Spinal cord (tissue), 9 donors: ENCODE measurements at regions not wholly inside any gene's neighbourhood (a gene's known extent, or its start where the extent isn't known, plus 50 kb on each side); places are given as distances from the start of the nearest gene placed in this dataset.

ENCODE experiments used
- DNase-seq, 6 donors: peaks; one replicate each; pipeline versions ENCODE4 v3.0.0 to v3.0.0-alpha.2; 2013 to 2015; ENCODE audit warnings: low spot score in 6 of 6, low read depth in 4 of 6
- H3K27ac ChIP-seq: one replicate; pipeline ENCODE4 v1.5.1; 2013; ENCODE audit warnings: low read depth, low read length, control low read depth
- H3K27me3 ChIP-seq: one replicate; pipeline ENCODE4 v1.6.1; 2013; ENCODE audit warnings: low read length; ENCODE audit not compliant: control insufficient read depth, insufficient read depth
- H3K36me3 ChIP-seq: one replicate; pipeline ENCODE4 v1.6.1; 2013; ENCODE audit warnings: low read length; ENCODE audit not compliant: control insufficient read depth, insufficient read depth
- H3K4me1 ChIP-seq: one replicate; pipeline ENCODE4 v1.6.1; 2013; ENCODE audit warnings: low read length; ENCODE audit not compliant: control insufficient read depth, insufficient read depth
- H3K4me3 ChIP-seq: one replicate; pipeline ENCODE4 v1.5.1; 2013; ENCODE audit warnings: low read depth, low read length, control low read depth
- H3K9me3 ChIP-seq: one replicate; pipeline ENCODE4 v1.6.1; 2013; ENCODE audit warnings: low read length; ENCODE audit not compliant: control insufficient read depth, insufficient read depth
- WGBS: methylation state at CpG from one replicate; pipeline ENCODE4 v1.1.5; 2013; ENCODE audit warnings: missing lambda C conversion rate; ENCODE audit not compliant: insufficient coverage; 5-methylcytosine and 5-hydroxymethylcytosine counted together
- donor health status: healthy.

DNA sequence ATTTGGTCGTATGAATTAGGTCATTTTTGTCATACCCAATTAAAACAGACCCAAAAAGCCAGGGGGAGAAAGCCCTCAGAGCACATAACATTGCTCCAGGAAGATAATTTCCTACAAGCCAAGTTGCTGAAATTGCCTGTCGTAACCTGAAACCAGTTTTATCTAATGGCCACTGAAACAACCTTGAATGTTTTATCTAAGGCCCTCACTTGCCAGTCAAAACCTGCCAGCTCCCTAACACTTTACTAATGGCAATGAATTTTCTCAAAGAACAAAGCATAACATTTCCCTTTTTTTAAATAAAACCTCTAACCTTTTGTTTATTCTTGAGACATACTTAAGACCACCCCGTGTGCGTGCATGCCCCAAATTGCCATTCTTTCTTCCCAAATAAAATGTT, 496.2 kb upstream of the KLHL1 start:
- WGBS, result 80% methylated on average over 1 of the region's 4 CpGs
- no peak for DNase-seq
- H3K4me1 ChIP-seq, result no peaks in the 10 kb centered on the region
- H3K4me3 ChIP-seq, result no peak overlapping the region
- no peaks in the 10 kb centered on the region for H3K36me3 ChIP-seq
- no peak overlapping the region for H3K27ac ChIP-seq
- H3K9me3 ChIP-seq, result no peaks in the 10 kb centered on the region
- no peaks in the 10 kb centered on the region for H3K27me3 ChIP-seq

DNA sequence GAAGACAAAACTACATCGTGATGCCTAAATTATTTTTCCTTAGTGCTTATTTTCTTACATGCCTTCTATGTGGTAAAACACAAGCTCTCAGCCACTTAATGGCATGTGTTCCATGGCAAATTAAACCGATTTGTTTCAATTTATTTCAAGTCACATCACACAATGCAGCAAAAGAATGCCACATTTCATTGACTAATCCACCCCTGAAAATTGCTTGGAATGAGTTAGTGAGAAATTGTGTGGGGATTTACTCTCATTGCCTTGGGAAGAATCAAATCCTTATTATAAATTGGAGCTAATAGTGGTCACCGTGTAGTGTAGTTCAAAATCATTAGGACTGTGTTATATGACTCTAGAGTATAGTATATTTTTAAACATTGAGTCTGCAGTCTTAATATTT, 485.5 kb upstream of the KLHL1 start:
- no peaks in the 10 kb centered on the region for H3K4me1 ChIP-seq
- H3K27ac ChIP-seq, result no peak overlapping the region
- DNase-seq, result peak in 1 of 6 donors; percentile 63
- H3K36me3 ChIP-seq, result no peaks in the 10 kb centered on the region
- no peaks in the 10 kb centered on the region for H3K27me3 ChIP-seq
- H3K9me3 ChIP-seq, result no peaks in the 10 kb centered on the region
- WGBS, result no CpG with 5 or more reads among the region's 3 CpGs
- no peak overlapping the region for H3K4me3 ChIP-seq

DNA sequence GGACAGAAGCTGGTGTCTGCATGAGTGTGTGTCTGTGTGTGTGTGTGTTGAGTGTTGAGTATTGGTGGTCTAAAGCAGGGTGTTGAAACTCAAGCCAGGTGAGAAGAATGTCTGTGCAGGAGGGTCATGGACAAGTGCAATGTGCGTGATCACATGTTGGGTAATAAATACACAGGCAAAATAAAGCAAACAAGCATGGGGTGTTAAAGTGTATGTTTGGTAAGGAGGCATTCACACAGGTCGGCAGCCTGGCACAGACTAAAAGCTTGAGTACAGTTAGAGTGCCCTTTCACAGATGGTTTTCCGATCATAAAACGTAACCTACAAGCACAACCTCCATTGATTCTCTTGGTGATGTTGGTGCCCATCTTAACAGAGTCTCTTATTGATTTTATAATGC, 476.9 kb upstream of the KLHL1 start:
- DNase-seq, result no peak
- Histone ChIP-seq H3K4me1 (no peaks in the 10 kb centered on the region), H3K27ac (no peak overlapping the region), H3K27me3 (no peaks in the 10 kb centered on the region), H3K4me3 (no peak overlapping the region), H3K9me3 (no peaks in the 10 kb centered on the region), H3K36me3 (no peaks in the 10 kb centered on the region)
- 100% methylated on average over 3 of the region's 4 CpGs for WGBS

DNA sequence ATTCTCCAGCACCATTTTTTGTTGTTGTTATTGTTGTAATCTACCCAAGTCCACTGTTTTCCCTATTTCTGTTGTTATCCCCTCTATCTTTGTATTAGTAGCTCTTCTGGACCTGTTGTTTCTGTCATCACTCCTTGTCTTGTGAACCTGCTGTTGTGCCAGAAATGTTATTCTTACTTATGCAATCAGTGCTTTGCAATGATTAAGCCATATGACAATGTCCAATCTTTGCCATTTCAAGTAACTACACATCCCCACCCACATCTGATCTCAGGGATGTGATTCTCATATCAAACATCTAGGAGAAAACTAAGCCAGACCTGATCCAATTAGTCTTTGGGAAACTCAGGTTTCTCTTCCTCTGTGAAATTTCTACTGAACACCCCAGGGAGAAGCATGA, 472.6 kb upstream of the KLHL1 start:
- H3K27ac ChIP-seq, result no peak overlapping the region
- no peaks in the 10 kb centered on the region for H3K9me3 ChIP-seq
- H3K36me3 ChIP-seq, result no peaks in the 10 kb centered on the region
- no peak overlapping the region for H3K4me3 ChIP-seq
- no peaks in the 10 kb centered on the region for H3K27me3 ChIP-seq
- no peaks in the 10 kb centered on the region for H3K4me1 ChIP-seq
- DNase-seq, result no peak

DNA sequence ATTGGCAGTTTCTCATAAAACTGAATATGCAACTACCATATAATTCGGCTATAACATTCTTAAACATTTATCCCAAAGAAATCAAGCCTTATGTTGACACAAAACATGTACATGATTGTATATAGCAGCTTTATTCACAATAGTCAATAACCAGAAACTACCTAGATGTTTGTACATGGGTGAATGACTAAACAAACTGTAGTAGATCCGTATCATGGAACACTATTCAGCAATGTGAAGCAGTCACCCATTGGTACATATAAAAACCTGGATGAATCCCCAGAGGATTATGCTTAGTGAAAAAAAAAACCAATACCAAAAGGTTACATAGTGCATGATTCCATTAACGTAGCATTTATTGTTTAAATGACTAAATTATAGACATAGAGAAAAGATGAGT, 471.7 kb upstream of the KLHL1 start:
- Histone ChIP-seq H3K27me3 (no peaks in the 10 kb centered on the region), H3K36me3 (no peaks in the 10 kb centered on the region), H3K4me3 (no peak overlapping the region), H3K4me1 (no peaks in the 10 kb centered on the region), H3K9me3 (no peaks in the 10 kb centered on the region), H3K27ac (no peak overlapping the region)
- DNase-seq, result no peak
- WGBS, result no CpG with 5 or more reads among the region's 3 CpGs

DNA sequence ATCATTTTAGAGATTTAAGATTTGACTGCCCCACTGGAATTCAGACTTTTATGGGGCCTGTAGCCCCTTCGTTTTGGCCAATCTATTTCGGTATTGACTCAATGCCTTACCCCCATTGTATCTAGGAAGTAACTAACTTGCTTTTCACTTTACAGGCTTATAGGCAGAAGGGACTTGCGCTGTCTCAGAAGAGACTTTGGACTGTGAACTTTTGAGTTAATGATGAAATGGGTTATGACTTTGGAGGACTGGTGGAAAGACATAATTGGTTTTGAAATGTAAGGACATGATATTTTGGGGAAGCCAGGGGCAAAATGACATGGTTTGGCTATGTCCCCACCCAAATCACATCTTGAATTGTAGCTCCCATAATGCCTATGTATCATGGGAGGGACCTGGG, 463.0 kb upstream of the KLHL1 start:
- no CpG with 5 or more reads among the region's 3 CpGs for WGBS
- H3K27me3 ChIP-seq, result no peaks in the 10 kb centered on the region
- no peaks in the 10 kb centered on the region for H3K9me3 ChIP-seq
- no peak overlapping the region for H3K27ac ChIP-seq
- H3K4me3 ChIP-seq, result no peak overlapping the region
- H3K4me1 ChIP-seq, result no peaks in the 10 kb centered on the region
- no peaks in the 10 kb centered on the region for H3K36me3 ChIP-seq
- DNase-seq, result no peak

DNA sequence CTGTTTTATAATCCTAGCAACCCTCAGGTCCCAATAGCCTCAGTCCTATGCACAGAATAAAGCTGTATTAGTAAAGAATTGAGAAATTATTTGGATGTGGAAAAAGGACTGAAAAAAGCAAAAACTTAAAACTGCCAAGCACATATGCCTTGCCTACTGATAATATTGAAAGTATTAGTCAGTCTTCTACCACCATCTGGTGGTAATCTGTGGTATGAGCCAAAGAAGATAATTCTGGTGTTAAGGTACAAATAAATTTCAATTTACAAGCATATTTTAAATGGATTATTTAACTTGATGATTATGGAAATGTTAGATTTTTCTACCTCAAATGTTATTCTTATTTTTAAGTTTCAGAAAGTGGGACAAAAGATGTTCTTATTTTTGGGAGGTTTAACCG, 460.3 kb upstream of the KLHL1 start:
- peak; percentile 31 to 90 (median 43) for DNase-seq
- Histone ChIP-seq H3K27me3 (no peaks in the 10 kb centered on the region), H3K4me3 (no peak overlapping the region), H3K9me3 (no peaks in the 10 kb centered on the region), H3K27ac (no peak overlapping the region), H3K36me3 (no peaks in the 10 kb centered on the region), H3K4me1 (no peaks in the 10 kb centered on the region)
- WGBS, result no CpG with 5 or more reads among the region's 1 CpG

DNA sequence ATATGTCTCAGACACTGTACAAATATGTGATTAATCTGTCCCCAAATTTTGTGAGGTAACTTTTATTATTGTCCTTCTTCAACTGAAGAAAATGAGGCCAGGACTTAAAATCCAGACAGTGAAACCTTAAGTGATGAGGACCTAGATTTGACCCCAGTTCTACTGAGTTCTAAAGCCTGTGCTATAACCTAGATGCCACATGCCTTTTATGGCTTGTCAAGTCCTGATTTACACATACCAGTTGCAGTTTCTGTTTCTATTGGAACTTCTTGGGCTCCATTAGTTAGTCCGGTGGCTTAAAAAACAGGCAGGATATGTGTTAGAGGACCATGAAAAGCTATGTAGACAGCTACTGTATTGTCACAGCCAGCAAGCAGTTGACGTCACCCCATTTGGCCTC, 436.5 kb upstream of the KLHL1 start:
- DNase-seq, result no peak
- Histone ChIP-seq H3K27ac (no peak overlapping the region), H3K4me1 (no peaks in the 10 kb centered on the region), H3K27me3 (no peaks in the 10 kb centered on the region), H3K36me3 (no peaks in the 10 kb centered on the region), H3K9me3 (no peaks in the 10 kb centered on the region), H3K4me3 (no peak overlapping the region)
- 90% methylated on average over 2 of the region's 2 CpGs for WGBS

DNA sequence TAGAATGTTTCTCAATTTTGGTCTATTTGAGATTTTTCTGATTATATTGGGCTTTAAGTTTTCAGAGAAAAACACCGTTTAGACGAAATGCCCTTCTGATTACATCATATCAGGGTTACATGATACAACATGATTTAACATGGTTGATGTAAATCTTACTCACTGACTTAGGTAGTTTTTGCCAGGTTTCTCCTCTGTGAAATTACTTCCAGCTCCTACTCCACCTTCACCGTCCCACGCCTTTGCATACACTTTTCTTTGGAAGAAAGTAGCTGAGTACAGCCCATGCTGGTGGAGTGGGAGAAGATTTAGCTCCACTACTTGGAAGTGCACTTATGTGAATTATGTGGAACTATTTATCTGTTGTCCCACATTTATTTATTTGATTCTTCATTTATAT, 433.2 kb upstream of the KLHL1 start:
- no peaks in the 10 kb centered on the region for H3K36me3 ChIP-seq
- no peaks in the 10 kb centered on the region for H3K9me3 ChIP-seq
- DNase-seq, result no peak
- no peak overlapping the region for H3K27ac ChIP-seq
- no peaks in the 10 kb centered on the region for H3K27me3 ChIP-seq
- no peak overlapping the region for H3K4me3 ChIP-seq
- no CpG with 5 or more reads among the region's 4 CpGs for whole genome bisulfite sequencing
- no peaks in the 10 kb centered on the region for H3K4me1 ChIP-seq

DNA sequence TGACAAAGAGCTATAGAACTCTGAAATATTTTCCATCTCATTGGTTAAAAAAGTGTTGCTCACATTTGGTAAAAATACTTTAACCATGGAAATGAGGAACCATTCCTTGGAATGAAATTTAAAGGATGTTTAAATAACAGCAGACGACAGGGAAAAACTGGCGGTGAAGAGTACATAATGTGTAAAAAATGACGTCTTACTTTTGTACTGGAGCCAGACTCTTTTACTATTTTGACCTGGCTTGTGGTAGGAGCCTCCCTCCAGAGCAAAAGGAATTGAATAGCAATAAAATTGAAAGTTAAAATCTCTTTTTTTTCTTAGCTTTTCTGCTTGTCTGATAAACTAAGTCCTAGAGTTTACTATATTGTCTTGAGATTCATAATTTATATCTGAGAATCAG, 426.2 kb upstream of the KLHL1 start:
- H3K27me3 ChIP-seq, result no peaks in the 10 kb centered on the region
- 100% methylated on average over 1 of the region's 3 CpGs for WGBS
- no peaks in the 10 kb centered on the region for H3K9me3 ChIP-seq
- H3K27ac ChIP-seq, result no peak overlapping the region
- peak in 1 of 6 donors; percentile 47 for DNase-seq
- H3K36me3 ChIP-seq, result no peaks in the 10 kb centered on the region
- no peak overlapping the region for H3K4me3 ChIP-seq
- no peaks in the 10 kb centered on the region for H3K4me1 ChIP-seq

DNA sequence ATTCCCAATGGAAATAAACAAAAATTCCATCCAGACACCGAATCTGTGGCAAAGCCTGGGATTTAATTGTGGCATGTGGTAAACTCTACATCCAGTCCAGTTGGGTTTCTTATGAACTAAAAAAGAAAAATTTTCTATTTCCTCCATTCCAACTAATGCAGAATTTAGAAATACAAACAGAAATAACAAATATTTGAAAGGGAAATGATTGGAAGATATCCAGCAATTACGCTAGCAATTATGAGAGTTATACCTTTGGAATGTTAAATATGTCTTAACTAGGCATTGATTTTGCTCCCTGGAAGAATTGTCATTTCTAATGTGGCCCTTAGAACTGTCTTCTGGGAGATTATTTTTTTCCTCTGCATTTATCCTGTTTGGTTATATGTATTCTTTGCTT, 421.4 kb upstream of the KLHL1 start:
- Histone ChIP-seq H3K36me3 (no peaks in the 10 kb centered on the region), H3K27me3 (no peaks in the 10 kb centered on the region), H3K4me1 (no peaks in the 10 kb centered on the region), H3K4me3 (no peak overlapping the region), H3K27ac (no peak overlapping the region), H3K9me3 (no peaks in the 10 kb centered on the region)
- no peak for DNase-seq
- no CpG with 5 or more reads among the region's 2 CpGs for WGBS
